ENCODE measurements at regions not wholly inside any gene's neighbourhood (a gene's known extent, or its start where the extent isn't known, plus 50 kb on each side); places are given as distances from the start of the nearest gene placed in this dataset.

GRCh38 chr11:11021563-11021962, 163.7 kb upstream of the ZBED5 start:
- TF ChIP-seq EZH2 (IDR thresholded peaks at IDR 0.05; ENCODE audit: borderline replicate concordance, low read depth, low read length, severe bottlenecking), result no peak
- TF ChIP-seq, protein P1, sequence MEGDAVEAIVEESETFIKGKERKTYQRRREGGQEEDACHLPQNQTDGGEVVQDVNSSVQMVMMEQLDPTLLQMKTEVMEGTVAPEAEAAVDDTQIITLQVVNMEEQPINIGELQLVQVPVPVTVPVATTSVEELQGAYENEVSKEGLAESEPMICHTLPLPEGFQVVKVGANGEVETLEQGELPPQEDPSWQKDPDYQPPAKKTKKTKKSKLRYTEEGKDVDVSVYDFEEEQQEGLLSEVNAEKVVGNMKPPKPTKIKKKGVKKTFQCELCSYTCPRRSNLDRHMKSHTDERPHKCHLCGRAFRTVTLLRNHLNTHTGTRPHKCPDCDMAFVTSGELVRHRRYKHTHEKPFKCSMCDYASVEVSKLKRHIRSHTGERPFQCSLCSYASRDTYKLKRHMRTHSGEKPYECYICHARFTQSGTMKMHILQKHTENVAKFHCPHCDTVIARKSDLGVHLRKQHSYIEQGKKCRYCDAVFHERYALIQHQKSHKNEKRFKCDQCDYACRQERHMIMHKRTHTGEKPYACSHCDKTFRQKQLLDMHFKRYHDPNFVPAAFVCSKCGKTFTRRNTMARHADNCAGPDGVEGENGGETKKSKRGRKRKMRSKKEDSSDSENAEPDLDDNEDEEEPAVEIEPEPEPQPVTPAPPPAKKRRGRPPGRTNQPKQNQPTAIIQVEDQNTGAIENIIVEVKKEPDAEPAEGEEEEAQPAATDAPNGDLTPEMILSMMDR (IDR thresholded peaks at IDR 0.05; ENCODE audit: borderline replicate concordance, extremely low read depth, low read length, poor library complexity, severe bottlenecking), result no peak

All from DND-41 (cell line).